ENCODE measurements at regions not wholly inside any gene's neighbourhood (a gene's known extent, or its start where the extent isn't known, plus 50 kb on each side); places are given as distances from the start of the nearest gene placed in this dataset.

DNA sequence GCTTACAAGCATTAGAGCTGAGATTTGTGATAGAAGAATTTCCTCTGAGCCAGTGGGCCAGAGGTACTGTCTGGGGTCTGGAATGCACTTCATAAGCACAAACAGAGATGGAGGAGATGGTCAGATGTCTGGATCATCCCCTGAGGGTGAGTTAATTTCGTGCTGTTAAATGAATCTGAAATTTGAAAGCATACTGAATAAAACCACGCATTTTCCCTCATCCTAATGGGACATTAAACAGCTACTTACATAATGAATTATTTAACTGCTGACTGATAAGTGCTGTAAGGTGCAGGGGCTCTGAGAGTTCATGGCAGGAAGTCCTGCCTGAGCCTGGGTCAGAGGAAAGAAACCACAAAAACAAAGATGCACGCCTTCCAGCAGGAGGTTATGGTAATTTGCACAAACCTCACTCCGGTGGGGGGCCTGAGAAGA is 136.3 kb upstream of the XYLT1 start:
- H3K27me3 ChIP-seq (ENCODE audit: control insufficient read depth in 1 of 2, insufficient read depth in 2 of 2, low read length in 2 of 2), result peaks cover 0 to 2% of the 10 kb centered on the region in 2 experiments; a peak in 2 of 5 replicates
- no peak overlapping the region for H3K9ac ChIP-seq (ENCODE audit: insufficient read depth, low read depth, low read length)
- ATAC-seq (no peak), FAIRE-seq (no peak), DNase-seq (ENCODE audit: low spot score) (no peak)
- BruUV-seq (replicated peaks), result no TSS peak
- CTCF ChIA-PET (ENCODE audit: low intra/inter-chr PET ratio, low total read pairs), result no interaction called here
- H2AFZ ChIP-seq (ENCODE audit: low read length), result no peak overlapping the region
- no peaks in the 10 kb centered on the region for H3K79me2 ChIP-seq (ENCODE audit: insufficient read depth, low read length)
- no peak overlapping the region for H3K4me3 ChIP-seq (replicated peaks in 1 of 3; ENCODE audit: insufficient read depth in 1 of 3, low read depth in 2 of 3, low read length in 3 of 3)
- H3K4me1 ChIP-seq (ENCODE audit: insufficient read depth, low read length), result no peaks in the 10 kb centered on the region
- H3K36me3 ChIP-seq (replicated peaks in 1 of 2; ENCODE audit: control insufficient read depth in 1 of 2, insufficient read depth in 2 of 2, low read length in 2 of 2), result no peaks in the 10 kb centered on the region
- in situ Hi-C loops (cut with HindIII; ENCODE audit: extremely low pct_ligation_motif_present, low pct_unique_long_range_greater_than_20kb), result no loop called here
- H4K20me1 ChIP-seq (ENCODE audit: insufficient read depth, low read length), result no peaks in the 10 kb centered on the region
- no peak overlapping the region for H3K27ac ChIP-seq (ENCODE audit: extremely low read length, insufficient read depth, low read length)
- no peaks in the 10 kb centered on the region for H3K9me3 ChIP-seq (ENCODE audit: low read length)
- 6% methylated on average over 4 of the region's 4 CpGs for WGBS (ENCODE audit: low lambda C conversion rate)
- no peak overlapping the region for H3K4me2 ChIP-seq (ENCODE audit: low read depth, low read length)
- POLR2A ChIA-PET, result interaction anchor here (0.5 kb wide), 1 partner anchor 314 kb away, joined by 3 read pairs; no protein-coding TSS in a partner anchor
- intact Hi-C loops (cut with micrococcal nuclease; ENCODE audit: unreplicated experiment), result no loop called here
- TF ChIP-seq DR1 (CRISPR knock-in tag; IDR thresholded peaks at IDR 0.05) (no peak), REXO4 (CRISPR knock-in tag; IDR thresholded peaks at IDR 0.05; ENCODE audit: borderline replicate concordance) (no peak), NFYC (CRISPR knock-in tag; IDR thresholded peaks at IDR 0.05) (no peak), KDM6A (CRISPR knock-in tag; IDR thresholded peaks at IDR 0.05; ENCODE audit: low read depth) (no peak), SSRP1 (CRISPR knock-in tag; IDR thresholded peaks at IDR 0.05) (no peak), MYNN (CRISPR knock-in tag; IDR thresholded peaks at IDR 0.05; ENCODE audit: low read depth) (no peak), HMG20B (CRISPR knock-in tag; conservative IDR thresholded peaks at IDR 0.05) (no peak), MBD4 (IDR thresholded peaks at IDR 0.05; ENCODE audit: borderline replicate concordance, low read length) (no peak), DPF2 (CRISPR knock-in tag; IDR thresholded peaks at IDR 0.05; ENCODE audit: borderline replicate concordance, low read depth) (no peak), ETV5 (CRISPR knock-in tag; IDR thresholded peaks at IDR 0.05; ENCODE audit: borderline replicate concordance) (no peak)
- TF ChIP-seq, protein P1, sequence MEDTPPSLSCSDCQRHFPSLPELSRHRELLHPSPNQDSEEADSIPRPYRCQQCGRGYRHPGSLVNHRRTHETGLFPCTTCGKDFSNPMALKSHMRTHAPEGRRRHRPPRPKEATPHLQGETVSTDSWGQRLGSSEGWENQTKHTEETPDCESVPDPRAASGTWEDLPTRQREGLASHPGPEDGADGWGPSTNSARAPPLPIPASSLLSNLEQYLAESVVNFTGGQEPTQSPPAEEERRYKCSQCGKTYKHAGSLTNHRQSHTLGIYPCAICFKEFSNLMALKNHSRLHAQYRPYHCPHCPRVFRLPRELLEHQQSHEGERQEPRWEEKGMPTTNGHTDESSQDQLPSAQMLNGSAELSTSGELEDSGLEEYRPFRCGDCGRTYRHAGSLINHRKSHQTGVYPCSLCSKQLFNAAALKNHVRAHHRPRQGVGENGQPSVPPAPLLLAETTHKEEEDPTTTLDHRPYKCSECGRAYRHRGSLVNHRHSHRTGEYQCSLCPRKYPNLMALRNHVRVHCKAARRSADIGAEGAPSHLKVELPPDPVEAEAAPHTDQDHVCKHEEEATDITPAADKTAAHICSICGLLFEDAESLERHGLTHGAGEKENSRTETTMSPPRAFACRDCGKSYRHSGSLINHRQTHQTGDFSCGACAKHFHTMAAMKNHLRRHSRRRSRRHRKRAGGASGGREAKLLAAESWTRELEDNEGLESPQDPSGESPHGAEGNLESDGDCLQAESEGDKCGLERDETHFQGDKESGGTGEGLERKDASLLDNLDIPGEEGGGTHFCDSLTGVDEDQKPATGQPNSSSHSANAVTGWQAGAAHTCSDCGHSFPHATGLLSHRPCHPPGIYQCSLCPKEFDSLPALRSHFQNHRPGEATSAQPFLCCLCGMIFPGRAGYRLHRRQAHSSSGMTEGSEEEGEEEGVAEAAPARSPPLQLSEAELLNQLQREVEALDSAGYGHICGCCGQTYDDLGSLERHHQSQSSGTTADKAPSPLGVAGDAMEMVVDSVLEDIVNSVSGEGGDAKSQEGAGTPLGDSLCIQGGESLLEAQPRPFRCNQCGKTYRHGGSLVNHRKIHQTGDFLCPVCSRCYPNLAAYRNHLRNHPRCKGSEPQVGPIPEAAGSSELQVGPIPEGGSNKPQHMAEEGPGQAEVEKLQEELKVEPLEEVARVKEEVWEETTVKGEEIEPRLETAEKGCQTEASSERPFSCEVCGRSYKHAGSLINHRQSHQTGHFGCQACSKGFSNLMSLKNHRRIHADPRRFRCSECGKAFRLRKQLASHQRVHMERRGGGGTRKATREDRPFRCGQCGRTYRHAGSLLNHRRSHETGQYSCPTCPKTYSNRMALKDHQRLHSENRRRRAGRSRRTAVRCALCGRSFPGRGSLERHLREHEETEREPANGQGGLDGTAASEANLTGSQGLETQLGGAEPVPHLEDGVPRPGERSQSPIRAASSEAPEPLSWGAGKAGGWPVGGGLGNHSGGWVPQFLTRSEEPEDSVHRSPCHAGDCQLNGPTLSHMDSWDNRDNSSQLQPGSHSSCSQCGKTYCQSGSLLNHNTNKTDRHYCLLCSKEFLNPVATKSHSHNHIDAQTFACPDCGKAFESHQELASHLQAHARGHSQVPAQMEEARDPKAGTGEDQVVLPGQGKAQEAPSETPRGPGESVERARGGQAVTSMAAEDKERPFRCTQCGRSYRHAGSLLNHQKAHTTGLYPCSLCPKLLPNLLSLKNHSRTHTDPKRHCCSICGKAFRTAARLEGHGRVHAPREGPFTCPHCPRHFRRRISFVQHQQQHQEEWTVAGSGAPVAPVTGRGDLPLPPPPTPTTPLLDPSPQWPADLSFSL (CRISPR knock-in tag; IDR thresholded peaks at IDR 0.05), result no peak
- TF ChIP-seq, protein P2, sequence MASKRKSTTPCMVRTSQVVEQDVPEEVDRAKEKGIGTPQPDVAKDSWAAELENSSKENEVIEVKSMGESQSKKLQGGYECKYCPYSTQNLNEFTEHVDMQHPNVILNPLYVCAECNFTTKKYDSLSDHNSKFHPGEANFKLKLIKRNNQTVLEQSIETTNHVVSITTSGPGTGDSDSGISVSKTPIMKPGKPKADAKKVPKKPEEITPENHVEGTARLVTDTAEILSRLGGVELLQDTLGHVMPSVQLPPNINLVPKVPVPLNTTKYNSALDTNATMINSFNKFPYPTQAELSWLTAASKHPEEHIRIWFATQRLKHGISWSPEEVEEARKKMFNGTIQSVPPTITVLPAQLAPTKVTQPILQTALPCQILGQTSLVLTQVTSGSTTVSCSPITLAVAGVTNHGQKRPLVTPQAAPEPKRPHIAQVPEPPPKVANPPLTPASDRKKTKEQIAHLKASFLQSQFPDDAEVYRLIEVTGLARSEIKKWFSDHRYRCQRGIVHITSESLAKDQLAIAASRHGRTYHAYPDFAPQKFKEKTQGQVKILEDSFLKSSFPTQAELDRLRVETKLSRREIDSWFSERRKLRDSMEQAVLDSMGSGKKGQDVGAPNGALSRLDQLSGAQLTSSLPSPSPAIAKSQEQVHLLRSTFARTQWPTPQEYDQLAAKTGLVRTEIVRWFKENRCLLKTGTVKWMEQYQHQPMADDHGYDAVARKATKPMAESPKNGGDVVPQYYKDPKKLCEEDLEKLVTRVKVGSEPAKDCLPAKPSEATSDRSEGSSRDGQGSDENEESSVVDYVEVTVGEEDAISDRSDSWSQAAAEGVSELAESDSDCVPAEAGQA (IDR thresholded peaks at IDR 0.05; ENCODE audit: low read depth), result no peak
- TF ChIP-seq, protein P2 (CRISPR knock-in tag; IDR thresholded peaks at IDR 0.05; ENCODE audit: borderline replicate concordance), result no peak

Measured in HepG2 (cell line).